T-helper 2 cell treated with Interferon-gamma antibody and Interleukin-4, amounts not matched to agents 5 μg/mL and 100 μg/mL, for 36 hours (primary cell): ENCODE measurements at regions not wholly inside any gene's neighbourhood (a gene's known extent, or its start where the extent isn't known, plus 50 kb on each side); places are given as distances from the start of the nearest gene placed in this dataset.

Source experiments
- DNase-seq: peaks from one replicate; pipeline ENCODE4 v3.0.0; 2021; ENCODE audit warnings: low spot score
- H3K27ac Mint-ChIP-seq: one replicate; pipeline ENCODE4 v1.8.0; 2021; ENCODE audit warnings: mild to moderate bottlenecking, mixed read lengths
- H3K27me3 Mint-ChIP-seq: one replicate; pipeline ENCODE4 v1.8.0; 2021; ENCODE audit warnings: low read depth, mixed read lengths
- H3K36me3 Mint-ChIP-seq: one replicate; pipeline ENCODE4 v1.8.0; 2021; ENCODE audit warnings: low read depth, mixed read lengths
- H3K4me1 Mint-ChIP-seq: one replicate; pipeline ENCODE4 v1.8.0; 2021; ENCODE audit warnings: low read depth, mixed read lengths
- H3K4me3 Mint-ChIP-seq: one replicate; pipeline ENCODE4 v1.8.0; 2022; ENCODE audit warnings: mild to moderate bottlenecking, moderate library complexity, mixed read lengths
- H3K9me3 Mint-ChIP-seq: one replicate; pipeline ENCODE4 v1.8.0; 2021; ENCODE audit warnings: mixed read lengths

DNA sequence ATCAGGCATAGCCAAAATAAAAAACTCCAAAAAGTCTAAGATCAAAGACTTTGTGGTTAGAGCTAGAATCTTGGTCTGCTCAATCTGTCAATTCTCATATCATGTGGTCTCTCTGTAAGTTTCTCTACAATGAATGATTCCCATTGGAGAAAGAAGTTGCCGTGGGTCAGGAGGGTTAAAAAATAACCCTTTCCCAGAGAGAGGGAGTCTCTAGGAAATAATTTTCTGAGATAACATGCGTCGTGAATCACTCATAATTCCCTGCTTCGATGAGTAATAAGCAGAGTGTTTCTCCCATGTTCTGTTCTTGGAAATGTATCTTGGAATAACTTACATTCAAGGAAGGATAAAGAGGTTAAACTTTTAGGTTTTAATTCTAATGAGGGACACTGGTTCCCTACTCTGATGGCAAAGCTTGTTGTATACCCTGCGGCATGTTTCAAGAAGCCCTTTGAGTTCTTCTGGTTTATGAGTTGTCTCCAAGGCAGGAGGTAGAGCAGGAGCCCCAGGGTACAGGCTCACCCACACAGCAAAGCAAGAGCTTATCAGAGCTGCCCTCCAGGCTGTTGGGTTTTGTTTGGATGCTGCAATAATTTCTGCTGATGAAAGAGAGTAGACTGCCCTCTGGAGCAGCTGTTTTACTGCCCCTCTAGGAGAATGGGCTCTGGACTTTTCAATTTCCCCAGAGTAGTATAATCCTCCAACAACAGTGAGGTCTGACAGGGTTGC is 599.1 kb downstream of the QKI start:
- no peaks in the 10 kb centered on the region for H3K27me3 Mint-ChIP-seq
- no peak overlapping the region for H3K4me3 Mint-ChIP-seq
- no peaks in the 10 kb centered on the region for H3K36me3 Mint-ChIP-seq
- no peak for DNase-seq
- no peaks in the 10 kb centered on the region for H3K4me1 Mint-ChIP-seq
- H3K27ac Mint-ChIP-seq = no peak overlapping the region
- H3K9me3 Mint-ChIP-seq = no peaks in the 10 kb centered on the region

DNA sequence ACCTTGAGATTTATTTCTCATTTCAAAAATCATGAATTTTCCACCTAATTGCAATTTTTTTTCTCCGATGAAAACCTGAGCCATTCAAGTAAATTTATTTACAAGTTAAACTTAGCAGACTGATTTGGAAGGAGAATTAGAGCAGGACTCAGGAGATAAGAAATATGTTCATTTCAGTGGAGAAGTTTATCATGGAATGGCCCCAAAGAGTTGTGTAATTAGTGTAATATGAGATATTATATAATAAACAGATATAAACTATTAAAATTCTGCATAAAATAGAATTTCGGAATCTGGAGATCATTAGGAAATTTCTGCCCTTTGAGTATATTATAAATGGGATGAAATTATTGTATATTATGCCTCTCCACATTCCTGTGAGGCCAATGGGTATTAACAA is 596.8 kb downstream of the QKI start:
- Mint-ChIP-seq H3K9me3 (no peaks in the 10 kb centered on the region), H3K4me1 (no peaks in the 10 kb centered on the region), H3K27me3 (no peaks in the 10 kb centered on the region), H3K27ac (no peak overlapping the region), H3K36me3 (no peaks in the 10 kb centered on the region), H3K4me3 (no peak overlapping the region)
- no peak for DNase-seq

DNA sequence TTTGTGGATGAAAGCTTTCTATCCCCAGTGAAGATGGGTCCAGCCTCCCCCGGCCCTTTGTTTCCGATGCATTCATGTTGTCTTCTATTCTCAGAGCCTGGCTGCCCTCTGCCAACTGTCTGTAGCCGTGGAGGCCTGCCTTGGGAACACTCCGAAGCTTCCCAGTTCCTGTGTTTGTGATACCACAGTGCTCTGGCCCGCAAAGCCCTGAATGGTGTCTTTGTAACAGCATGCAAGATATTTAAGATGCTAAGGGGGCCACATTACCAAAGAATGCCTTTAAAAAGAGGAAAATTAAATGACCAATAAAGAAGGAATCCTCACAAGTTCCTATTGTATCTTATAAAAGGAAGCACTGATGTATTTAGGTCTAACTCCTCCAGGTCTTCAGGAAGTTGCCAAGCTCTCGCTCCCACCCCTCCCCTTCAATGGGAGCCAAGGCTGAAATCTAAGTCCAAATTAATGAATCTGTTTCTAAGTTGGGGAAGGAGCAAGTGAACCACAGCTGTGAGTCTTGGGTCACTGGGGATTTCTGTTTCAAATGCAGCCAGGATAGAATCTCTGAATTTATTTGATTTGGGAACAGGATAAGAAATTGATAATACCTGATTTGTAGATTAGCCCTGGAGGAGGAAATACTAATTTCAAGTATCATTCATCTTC is 596.1 kb downstream of the QKI start:
- Mint-ChIP-seq H3K27ac (no peak overlapping the region), H3K4me3 (no peak overlapping the region), H3K4me1 (no peaks in the 10 kb centered on the region), H3K36me3 (no peaks in the 10 kb centered on the region), H3K27me3 (no peaks in the 10 kb centered on the region), H3K9me3 (no peaks in the 10 kb centered on the region)
- DNase-seq = no peak

DNA sequence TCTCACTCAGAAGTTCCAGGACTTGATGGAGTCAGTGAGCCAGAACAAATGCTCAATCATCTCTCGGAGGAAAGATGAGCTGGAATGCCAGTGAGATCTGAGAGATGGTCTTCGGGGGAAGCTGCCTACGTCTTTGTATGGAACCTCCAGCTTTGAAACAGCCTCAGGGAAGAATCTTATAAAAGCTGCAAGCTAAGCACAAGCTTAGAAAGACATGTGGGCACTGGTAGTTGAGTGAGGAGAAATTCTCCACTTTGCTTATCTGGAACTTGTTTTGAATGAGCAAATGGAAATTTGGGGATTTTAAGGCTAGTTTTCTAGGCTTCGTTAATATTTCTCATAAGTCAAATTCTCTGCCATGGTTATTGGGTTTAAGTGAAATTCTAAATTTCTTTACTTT is 594.4 kb downstream of the QKI start:
- no peaks in the 10 kb centered on the region for H3K9me3 Mint-ChIP-seq
- no peaks in the 10 kb centered on the region for H3K4me1 Mint-ChIP-seq
- no peaks in the 10 kb centered on the region for H3K36me3 Mint-ChIP-seq
- H3K27ac Mint-ChIP-seq = no peak overlapping the region
- DNase-seq = no peak
- H3K27me3 Mint-ChIP-seq = no peaks in the 10 kb centered on the region
- H3K4me3 Mint-ChIP-seq = no peak overlapping the region

DNA sequence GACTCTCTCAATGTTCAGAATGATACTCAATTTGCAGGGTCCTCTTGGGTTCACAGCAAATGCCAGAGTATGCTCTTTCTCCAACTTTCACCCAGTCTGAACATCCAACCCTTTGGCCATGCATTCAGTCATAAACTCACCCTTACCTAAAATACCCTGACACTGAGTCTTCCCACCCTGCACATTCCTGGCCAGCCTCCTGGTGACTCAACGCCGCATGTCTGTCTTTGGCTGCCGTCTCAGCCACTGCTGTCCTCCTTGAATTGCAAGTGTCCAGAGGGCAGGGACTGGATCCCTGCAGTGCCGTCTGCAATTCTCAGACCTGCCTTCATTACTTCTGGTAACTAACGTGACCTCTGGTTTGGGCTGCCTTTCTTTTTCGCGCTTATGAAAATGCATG is 593.4 kb downstream of the QKI start:
- no peaks in the 10 kb centered on the region for H3K9me3 Mint-ChIP-seq
- no peak for DNase-seq
- H3K27ac Mint-ChIP-seq = no peak overlapping the region
- no peaks in the 10 kb centered on the region for H3K36me3 Mint-ChIP-seq
- H3K27me3 Mint-ChIP-seq = no peaks in the 10 kb centered on the region
- H3K4me3 Mint-ChIP-seq = no peak overlapping the region
- no peaks in the 10 kb centered on the region for H3K4me1 Mint-ChIP-seq

DNA sequence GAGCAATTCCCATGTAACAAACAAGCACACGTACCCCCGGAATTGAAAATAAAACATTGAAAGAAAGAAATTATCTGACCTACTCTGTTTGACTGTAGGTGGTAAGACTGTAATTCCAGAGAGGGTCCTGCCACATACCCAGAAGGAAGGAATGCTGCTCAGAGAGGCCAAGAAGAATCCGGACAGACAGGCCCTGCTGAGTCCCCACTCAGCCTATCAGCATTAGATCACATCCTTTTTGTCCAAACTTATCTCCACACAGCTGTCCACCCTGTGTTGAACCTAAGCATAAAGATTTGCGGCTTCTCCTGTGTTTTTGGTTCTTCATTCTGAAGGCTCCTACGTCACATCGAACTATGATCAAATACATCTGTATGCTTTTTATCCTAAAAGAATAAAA is 591.9 kb downstream of the QKI start:
- H3K27ac Mint-ChIP-seq = no peak overlapping the region
- H3K27me3 Mint-ChIP-seq = no peaks in the 10 kb centered on the region
- H3K36me3 Mint-ChIP-seq = no peaks in the 10 kb centered on the region
- DNase-seq = no peak
- H3K9me3 Mint-ChIP-seq = no peaks in the 10 kb centered on the region
- no peaks in the 10 kb centered on the region for H3K4me1 Mint-ChIP-seq
- no peak overlapping the region for H3K4me3 Mint-ChIP-seq

DNA sequence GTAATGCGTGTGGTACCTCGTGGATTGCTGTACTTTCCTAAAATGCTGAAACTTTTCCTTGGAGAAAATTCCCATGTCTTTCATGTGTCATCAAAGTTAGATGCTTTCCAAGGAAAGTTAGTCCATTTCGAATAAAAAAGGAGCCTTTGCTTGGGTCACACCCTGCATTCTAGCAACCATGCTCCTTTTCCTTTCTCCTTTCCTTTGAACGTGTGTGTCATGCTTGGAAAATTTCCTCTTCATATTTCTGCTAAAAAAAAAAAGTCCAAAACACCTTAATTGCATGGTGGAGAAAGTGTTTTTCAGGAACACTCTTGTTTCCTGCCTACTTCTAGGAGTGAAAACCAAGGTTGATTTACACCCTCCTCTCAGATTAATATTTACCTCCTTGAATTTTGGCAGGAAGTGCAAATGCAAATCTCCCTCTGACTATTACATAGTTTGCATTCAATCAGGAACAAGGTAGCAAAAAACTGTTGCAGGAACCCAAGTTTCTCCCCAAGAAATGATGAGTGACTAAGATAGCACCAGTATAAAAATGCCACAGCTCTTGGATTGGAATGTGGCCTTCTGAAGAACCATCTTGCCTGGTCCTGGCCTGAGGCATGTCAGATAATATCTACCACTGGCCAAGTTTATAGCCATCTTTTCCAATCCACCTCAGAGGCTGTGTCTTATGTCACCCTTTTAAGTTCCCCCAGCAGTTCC is 590.6 kb downstream of the QKI start:
- H3K9me3 Mint-ChIP-seq = no peaks in the 10 kb centered on the region
- H3K4me3 Mint-ChIP-seq = no peak overlapping the region
- H3K27ac Mint-ChIP-seq = no peak overlapping the region
- no peak for DNase-seq
- no peaks in the 10 kb centered on the region for H3K36me3 Mint-ChIP-seq
- H3K4me1 Mint-ChIP-seq = no peaks in the 10 kb centered on the region
- no peaks in the 10 kb centered on the region for H3K27me3 Mint-ChIP-seq

DNA sequence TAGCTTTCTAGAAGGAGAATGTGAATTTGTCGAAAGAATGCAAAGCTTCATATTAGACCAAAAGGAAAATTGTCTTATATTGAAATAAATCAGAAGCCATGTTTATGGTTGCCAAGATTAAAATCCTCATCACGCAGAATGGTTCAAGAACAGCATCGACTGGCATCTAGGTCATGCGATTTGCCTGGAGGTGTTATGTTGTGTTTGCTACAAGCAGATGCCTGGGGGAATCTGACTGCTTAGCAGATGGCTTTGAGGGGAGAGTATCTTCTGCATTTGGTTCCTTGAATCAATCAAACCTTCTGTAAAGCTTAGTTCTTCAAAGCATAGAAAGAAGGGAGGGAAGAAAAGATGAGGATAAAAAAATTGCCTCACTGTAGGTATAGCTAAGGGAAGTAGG is 585.8 kb downstream of the QKI start:
- Mint-ChIP-seq H3K27ac (no peak overlapping the region), H3K9me3 (no peaks in the 10 kb centered on the region), H3K36me3 (no peaks in the 10 kb centered on the region), H3K4me3 (no peak overlapping the region), H3K27me3 (no peaks in the 10 kb centered on the region), H3K4me1 (no peaks in the 10 kb centered on the region)
- no peak for DNase-seq

DNA sequence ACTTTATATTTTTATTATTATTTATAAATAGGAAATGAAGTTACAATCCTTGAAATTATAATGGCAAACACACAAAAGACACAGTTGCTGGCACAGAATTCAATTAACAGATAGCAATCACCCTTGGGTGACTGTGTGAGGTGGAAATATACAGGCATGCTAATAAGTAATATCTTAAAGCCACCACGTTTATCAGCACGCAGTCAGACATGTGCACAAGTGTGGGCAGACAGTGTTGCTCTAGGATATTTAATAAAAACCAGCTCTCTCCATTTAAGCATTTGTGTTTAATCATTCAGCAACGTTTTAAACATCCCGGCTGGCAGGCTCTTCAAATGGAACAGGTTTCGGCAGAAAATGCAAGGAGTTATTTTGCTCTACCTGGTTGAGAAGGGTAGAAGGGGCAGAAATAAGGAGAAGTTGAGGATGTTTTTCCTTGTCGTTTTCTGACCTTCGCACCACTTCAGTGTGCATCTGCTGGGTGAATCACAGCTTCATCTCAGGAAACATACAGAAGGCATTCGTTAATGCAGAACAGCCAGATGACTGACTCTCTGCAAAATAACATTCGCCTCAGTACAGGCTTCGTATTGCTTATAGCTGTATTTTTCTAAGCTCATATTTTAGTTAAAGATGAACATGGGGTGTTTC is 585.1 kb downstream of the QKI start:
- no peak for DNase-seq
- Mint-ChIP-seq H3K36me3 (no peaks in the 10 kb centered on the region), H3K27me3 (no peaks in the 10 kb centered on the region), H3K4me1 (no peaks in the 10 kb centered on the region), H3K27ac (no peak overlapping the region), H3K9me3 (no peaks in the 10 kb centered on the region), H3K4me3 (no peak overlapping the region)

DNA sequence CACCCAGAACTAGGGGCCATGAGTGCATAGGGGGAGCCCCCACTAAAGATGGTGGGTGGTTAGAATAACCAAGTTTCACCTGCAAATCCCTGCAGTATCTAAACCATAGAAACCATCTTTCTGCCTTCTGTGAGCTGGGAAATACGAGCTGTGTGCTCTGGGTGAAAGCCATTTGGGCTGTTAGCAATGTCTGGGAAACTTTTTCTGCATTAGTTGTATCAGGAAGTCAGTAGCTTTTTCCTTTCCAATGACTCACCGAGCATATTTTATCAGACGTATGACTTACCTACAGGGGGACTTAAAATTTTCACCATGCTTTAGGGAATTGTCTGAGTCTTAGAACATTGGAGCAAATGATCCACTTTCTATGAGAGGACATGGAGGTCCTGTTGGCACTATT is 584.0 kb downstream of the QKI start:
- Mint-ChIP-seq H3K27ac (no peak overlapping the region), H3K9me3 (no peaks in the 10 kb centered on the region), H3K27me3 (no peaks in the 10 kb centered on the region), H3K4me3 (no peak overlapping the region), H3K36me3 (no peaks in the 10 kb centered on the region), H3K4me1 (no peaks in the 10 kb centered on the region)
- no peak for DNase-seq

DNA sequence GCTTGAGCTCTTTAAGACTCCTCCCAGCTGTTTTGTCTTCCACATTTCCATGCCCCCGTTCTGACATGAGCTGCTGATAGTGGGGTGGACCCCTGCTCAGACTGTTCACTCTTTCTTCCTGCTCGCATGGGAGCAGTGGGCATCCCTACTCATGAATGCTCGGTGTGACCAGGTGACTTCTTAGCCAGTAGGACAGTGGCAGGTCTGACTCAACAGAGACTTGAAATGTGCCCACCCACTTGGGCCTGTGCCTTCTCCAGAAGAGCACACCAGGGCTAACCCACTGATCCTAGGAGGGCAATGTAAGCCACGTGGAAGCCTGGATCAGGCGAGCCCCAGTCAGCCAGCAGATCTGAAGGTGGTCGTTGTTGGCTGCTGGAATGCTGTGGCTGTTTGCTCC is 582.0 kb downstream of the QKI start:
- Mint-ChIP-seq H3K27ac (no peak overlapping the region), H3K27me3 (no peaks in the 10 kb centered on the region), H3K9me3 (no peaks in the 10 kb centered on the region), H3K4me3 (no peak overlapping the region), H3K4me1 (no peaks in the 10 kb centered on the region), H3K36me3 (no peaks in the 10 kb centered on the region)
- no peak for DNase-seq

DNA sequence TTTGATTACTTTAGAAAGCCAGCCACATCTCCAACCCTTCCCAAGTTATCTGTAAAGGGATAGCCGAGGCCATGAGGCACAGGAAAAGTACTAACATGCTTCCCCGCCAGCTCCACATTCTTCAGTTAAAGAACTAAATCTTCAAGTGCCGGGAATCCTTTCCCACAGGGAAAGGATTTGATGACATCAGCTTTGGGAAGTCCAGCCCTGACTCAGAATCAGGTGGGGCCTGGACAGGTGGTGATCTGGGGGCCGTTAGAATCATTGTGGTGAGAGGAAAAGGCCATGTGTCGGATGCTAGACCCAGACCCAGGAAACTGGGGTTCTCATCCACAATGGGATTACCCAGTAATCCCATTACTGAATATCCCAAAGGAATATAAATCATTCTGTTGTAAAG is 580.0 kb downstream of the QKI start:
- Mint-ChIP-seq H3K36me3 (no peaks in the 10 kb centered on the region), H3K4me1 (no peaks in the 10 kb centered on the region)

DNA sequence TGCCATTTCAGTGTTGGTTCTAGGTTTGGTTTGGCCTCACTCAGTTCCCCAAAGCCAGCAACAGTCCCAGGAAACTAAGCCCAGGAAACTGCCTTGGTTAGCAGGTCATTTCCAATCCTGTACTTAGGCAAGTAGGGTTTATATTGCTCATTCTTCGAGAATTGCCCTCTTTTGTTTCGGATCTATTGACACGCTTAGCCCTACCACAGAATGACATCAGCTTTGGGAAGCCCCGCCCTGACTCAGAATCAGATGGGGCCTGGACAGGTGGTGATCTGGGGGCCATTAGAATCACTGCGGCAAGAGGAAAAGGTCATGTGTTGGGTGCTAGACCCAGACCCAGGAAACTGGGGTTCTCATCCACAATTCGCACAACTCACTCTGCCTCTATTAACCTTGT is 578.2 kb downstream of the QKI start:
- no peaks in the 10 kb centered on the region for H3K4me1 Mint-ChIP-seq
- H3K4me3 Mint-ChIP-seq = no peak overlapping the region
- no peaks in the 10 kb centered on the region for H3K36me3 Mint-ChIP-seq
- DNase-seq = no peak
- no peaks in the 10 kb centered on the region for H3K27me3 Mint-ChIP-seq
- H3K9me3 Mint-ChIP-seq = no peaks in the 10 kb centered on the region
- H3K27ac Mint-ChIP-seq = no peak overlapping the region

More for the DNA sequence above, 580.0 kb downstream of the QKI start:
- Mint-ChIP-seq H3K9me3 (no peaks in the 10 kb centered on the region), H3K27me3 (no peaks in the 10 kb centered on the region), H3K27ac (no peak overlapping the region), H3K4me3 (no peak overlapping the region)
- DNase-seq = no peak

DNA sequence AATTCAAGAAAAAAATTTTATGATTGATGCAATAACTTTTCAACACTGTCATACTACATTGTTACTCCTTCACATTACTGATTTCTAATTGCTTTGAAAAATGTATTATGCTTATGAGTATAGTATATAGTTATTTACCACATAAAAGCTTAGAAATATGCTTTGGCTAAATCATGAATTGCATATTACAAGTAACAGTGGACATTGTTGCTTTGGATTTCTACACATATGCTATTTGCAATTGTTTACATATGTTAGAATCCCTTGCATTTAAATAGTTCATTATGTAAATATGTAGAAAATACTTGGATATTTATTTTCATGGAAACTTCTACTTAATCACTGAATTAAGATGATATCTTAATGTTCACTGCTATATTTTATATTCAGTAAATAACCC is 577.5 kb downstream of the QKI start:
- no peaks in the 10 kb centered on the region for H3K4me1 Mint-ChIP-seq
- H3K9me3 Mint-ChIP-seq = no peaks in the 10 kb centered on the region
- no peak overlapping the region for H3K27ac Mint-ChIP-seq
- no peak overlapping the region for H3K4me3 Mint-ChIP-seq
- H3K36me3 Mint-ChIP-seq = no peaks in the 10 kb centered on the region
- no peaks in the 10 kb centered on the region for H3K27me3 Mint-ChIP-seq
- DNase-seq = no peak
